ENCODE measurements at regions not wholly inside any gene's neighbourhood (a gene's known extent, or its start where the extent isn't known, plus 50 kb on each side); places are given as distances from the start of the nearest gene placed in this dataset.

- Histone ChIP-seq H3K27me3 (ENCODE audit: insufficient read depth, low read depth, low read length) (no peaks in the 10 kb centered on the region), H3K9me3 (ENCODE audit: low read length) (no peaks in the 10 kb centered on the region), H3K9ac (ENCODE audit: low read length) (no peak overlapping the region), H3K4me3 (ENCODE audit: low read length) (no peak overlapping the region), H3K9me2 (ENCODE audit: insufficient read depth, low read length) (no peaks in the 10 kb centered on the region), H3F3A (ENCODE audit: insufficient read depth, low read length, poor library complexity, severe bottlenecking) (no peaks in the 10 kb centered on the region), H2AFZ (ENCODE audit: low read depth, low read length) (no peak overlapping the region), H3K79me2 (replicated peaks; ENCODE audit: insufficient read depth, low read length) (no peaks in the 10 kb centered on the region), H3K27ac (ENCODE audit: low read length) (no peak overlapping the region), H3K4me2 (ENCODE audit: low read length) (no peak overlapping the region), H4K20me1 (ENCODE audit: insufficient read depth) (no peaks in the 10 kb centered on the region), H3K36me3 (ENCODE audit: insufficient read depth, low read length) (no peaks in the 10 kb centered on the region)
- TF ChIP-seq EZH2 (IDR thresholded peaks at IDR 0.05; ENCODE audit: borderline replicate concordance, insufficient read depth, low read length, poor library complexity, severe bottlenecking) (no peak), POLR2AphosphoS5 (IDR thresholded peaks at IDR 0.05) (no peak), RAD21 (conservative IDR thresholded peaks at IDR 0.05) (no peak), EP300 (conservative IDR thresholded peaks at IDR 0.05; ENCODE audit: poor library complexity, severe bottlenecking) (no peak), CTCF (IDR thresholded peaks at IDR 0.05; ENCODE audit: poor library complexity, severe bottlenecking) (no peak), SMC3 (conservative IDR thresholded peaks at IDR 0.05; ENCODE audit: poor library complexity) (no peak), REST (IDR thresholded peaks at IDR 0.05; ENCODE audit: borderline replicate concordance) (no peak), TAF1 (IDR thresholded peaks at IDR 0.05; ENCODE audit: low read depth) (no peak), MXI1 (conservative IDR thresholded peaks at IDR 0.05; ENCODE audit: poor library complexity, severe bottlenecking) (no peak)
These were observed 155.1 kb downstream of the ACTR3 start for GRCh38 chr2:114044985-114045384.

GRCh38 chr2:114046373-114046772, 156.5 kb downstream of the ACTR3 start:
- Histone ChIP-seq H3F3A (ENCODE audit: insufficient read depth, low read length, poor library complexity, severe bottlenecking) (no peaks in the 10 kb centered on the region), H3K4me2 (ENCODE audit: low read length) (no peak overlapping the region), H2AFZ (ENCODE audit: low read depth, low read length) (no peak overlapping the region), H3K27me3 (ENCODE audit: insufficient read depth, low read depth, low read length) (no peaks in the 10 kb centered on the region), H3K9me3 (ENCODE audit: low read length) (no peaks in the 10 kb centered on the region), H3K4me3 (ENCODE audit: low read length) (no peak overlapping the region), H3K9ac (ENCODE audit: low read length) (no peak overlapping the region), H3K79me2 (replicated peaks; ENCODE audit: insufficient read depth, low read length) (no peaks in the 10 kb centered on the region), H4K20me1 (ENCODE audit: insufficient read depth) (no peaks in the 10 kb centered on the region), H3K36me3 (ENCODE audit: insufficient read depth, low read length) (no peaks in the 10 kb centered on the region), H3K27ac (ENCODE audit: low read length) (no peak overlapping the region), H3K9me2 (ENCODE audit: insufficient read depth, low read length) (no peaks in the 10 kb centered on the region)
- TF ChIP-seq MXI1 (conservative IDR thresholded peaks at IDR 0.05; ENCODE audit: poor library complexity, severe bottlenecking) = no peak
- no peak for TF ChIP-seq TAF1 (IDR thresholded peaks at IDR 0.05; ENCODE audit: low read depth)
- no peak for TF ChIP-seq SMC3 (conservative IDR thresholded peaks at IDR 0.05; ENCODE audit: poor library complexity)
- no peak for TF ChIP-seq EZH2 (IDR thresholded peaks at IDR 0.05; ENCODE audit: borderline replicate concordance, insufficient read depth, low read length, poor library complexity, severe bottlenecking)
- no peak for TF ChIP-seq REST (IDR thresholded peaks at IDR 0.05; ENCODE audit: borderline replicate concordance)
- no peak for TF ChIP-seq CTCF (IDR thresholded peaks at IDR 0.05; ENCODE audit: poor library complexity, severe bottlenecking)
- no peak for TF ChIP-seq RAD21 (conservative IDR thresholded peaks at IDR 0.05)
- TF ChIP-seq EP300 (conservative IDR thresholded peaks at IDR 0.05; ENCODE audit: poor library complexity, severe bottlenecking) = no peak
- TF ChIP-seq POLR2AphosphoS5 (IDR thresholded peaks at IDR 0.05) = no peak
